Osteoblast (primary cell): ENCODE measurements at regions not wholly inside any gene's neighbourhood (a gene's known extent, or its start where the extent isn't known, plus 50 kb on each side); places are given as distances from the start of the nearest gene placed in this dataset.

ENCODE experiments used
- DNase-seq: peaks from one replicate; pipeline ENCODE4 v3.0.0; 2011; ENCODE audit warnings: low spot score, mixed read lengths; ENCODE audit not compliant: insufficient read length; ENCODE audit errors: missing footprints
- H2AFZ ChIP-seq: 2 replicates; pipeline ENCODE4 v1.6.0; 2011; ENCODE audit warnings: mild to moderate bottlenecking, low read length
- H3K27ac ChIP-seq: 2 replicates; pipeline ENCODE4 v1.5.1; 2011; ENCODE audit warnings: mild to moderate bottlenecking, low read depth, low read length, moderate library complexity
- H3K27me3 ChIP-seq: 2 replicates; pipeline ENCODE4 v1.6.0; 2012; ENCODE audit warnings: mild to moderate bottlenecking, control low read depth, inconsistent platforms, low read length, moderate library complexity; ENCODE audit not compliant: insufficient read depth
- H3K36me3 ChIP-seq: 2 replicates; pipeline ENCODE4 v1.5.1; 2011; ENCODE audit warnings: mild to moderate bottlenecking, low read length, control low read depth, moderate library complexity; ENCODE audit not compliant: insufficient read depth
- H3K4me1 ChIP-seq: 2 replicates; pipeline ENCODE4 v1.5.1; 2011; ENCODE audit warnings: mild to moderate bottlenecking, low read length, control low read depth, moderate library complexity; ENCODE audit not compliant: insufficient read depth
- H3K4me2 ChIP-seq: 2 replicates; pipeline ENCODE4 v1.6.0; 2011; ENCODE audit warnings: mild to moderate bottlenecking, low read length; ENCODE audit not compliant: insufficient read depth
- H3K4me3 ChIP-seq: fragments of 200-600 bp; sonication (generic); 3 replicates; pipeline ENCODE4 v1.5.1; 2012; ENCODE audit warnings: mild to moderate bottlenecking, low read length, inconsistent platforms; ENCODE audit not compliant: insufficient read depth
- H3K79me2 ChIP-seq: 2 replicates; pipeline ENCODE4 v1.6.0; 2012; ENCODE audit warnings: mild to moderate bottlenecking, low read length, control low read depth, inconsistent platforms; ENCODE audit not compliant: insufficient read depth
- H3K9me3 ChIP-seq: 2 replicates; pipeline ENCODE4 v1.5.1; 2011; ENCODE audit warnings: low read depth, low read length, control low read depth
- H4K20me1 ChIP-seq: 2 replicates; pipeline ENCODE4 v1.6.0; 2012; ENCODE audit warnings: mild to moderate bottlenecking, low read length, control low read depth; ENCODE audit not compliant: insufficient read depth
- TF ChIP-seq, protein P1 (sequence below): IDR thresholded peaks from 2 replicates; pipeline ENCODE4 v1.5.1; 2011; ENCODE audit warnings: mild to moderate bottlenecking, low read depth, low read length, moderate library complexity; ENCODE audit errors: extremely low read depth

DNA sequence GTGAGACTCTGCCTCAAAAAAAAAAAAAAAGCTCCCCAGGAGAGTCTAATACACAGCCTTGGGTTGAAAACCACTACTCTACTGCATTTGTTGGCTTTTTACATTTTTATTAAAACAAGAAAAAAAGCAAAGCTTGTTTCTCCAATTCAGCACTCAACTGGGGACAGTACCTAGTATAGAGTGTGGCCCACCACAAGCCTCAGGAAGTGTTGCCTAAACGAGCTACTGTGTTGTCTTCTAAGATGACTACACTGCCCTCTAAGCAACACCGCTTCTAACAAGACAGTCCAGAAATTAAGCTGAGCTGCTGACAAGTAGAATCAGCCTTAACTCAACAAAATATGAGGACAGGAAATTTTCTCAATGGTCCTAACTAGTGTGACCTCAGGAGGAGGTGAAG is 522.2 kb downstream of the FGF9 start:
- DNase-seq, result no peak
- Histone ChIP-seq H3K9me3 (peaks cover 2% of the 10 kb centered on the region), H3K27ac (no peak overlapping the region)

DNA sequence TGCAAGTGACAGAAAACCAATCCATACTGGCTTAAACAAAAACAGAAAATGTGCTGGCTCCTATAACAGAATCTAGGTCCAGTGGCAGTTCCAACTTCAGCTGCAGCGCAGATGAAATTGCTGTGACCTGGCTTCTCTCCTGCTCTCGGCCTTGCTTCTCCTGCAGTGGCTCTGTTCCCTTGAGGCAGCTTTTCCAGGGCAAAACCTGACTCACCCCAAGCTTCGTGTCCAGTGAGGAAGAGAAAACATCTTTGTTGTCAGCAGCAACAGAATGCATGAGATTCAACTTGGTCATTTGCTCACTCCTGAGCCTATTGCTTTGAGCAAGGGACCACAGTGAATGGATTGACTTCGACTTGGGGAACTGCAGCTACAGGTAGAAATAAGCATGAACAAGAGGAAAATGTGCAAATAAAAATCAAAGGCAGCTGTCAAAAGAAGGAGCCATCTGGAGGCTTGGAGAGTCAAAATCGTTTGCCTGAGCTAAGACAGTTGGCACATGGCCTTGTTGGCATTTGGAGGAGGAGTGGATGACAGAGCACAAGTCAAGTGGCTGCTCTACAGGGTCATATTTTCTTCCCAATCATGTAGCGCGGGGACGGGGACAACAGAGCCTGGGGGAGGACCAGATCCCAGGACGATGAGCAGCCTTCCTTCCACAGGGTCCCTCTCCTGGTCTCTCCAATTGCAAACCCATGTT is 523.4 kb downstream of the FGF9 start:
- Histone ChIP-seq H2AFZ (no peak overlapping the region), H3K4me1 (no peaks in the 10 kb centered on the region), H3K27me3 (no peaks in the 10 kb centered on the region), H3K4me2 (no peak overlapping the region), H3K27ac (no peak overlapping the region), H3K36me3 (no peaks in the 10 kb centered on the region), H3K79me2 (no peaks in the 10 kb centered on the region), H3K9me3 (no peaks in the 10 kb centered on the region), H3K4me3 (no peak overlapping the region), H4K20me1 (no peaks in the 10 kb centered on the region)
- TF ChIP-seq, protein P1, sequence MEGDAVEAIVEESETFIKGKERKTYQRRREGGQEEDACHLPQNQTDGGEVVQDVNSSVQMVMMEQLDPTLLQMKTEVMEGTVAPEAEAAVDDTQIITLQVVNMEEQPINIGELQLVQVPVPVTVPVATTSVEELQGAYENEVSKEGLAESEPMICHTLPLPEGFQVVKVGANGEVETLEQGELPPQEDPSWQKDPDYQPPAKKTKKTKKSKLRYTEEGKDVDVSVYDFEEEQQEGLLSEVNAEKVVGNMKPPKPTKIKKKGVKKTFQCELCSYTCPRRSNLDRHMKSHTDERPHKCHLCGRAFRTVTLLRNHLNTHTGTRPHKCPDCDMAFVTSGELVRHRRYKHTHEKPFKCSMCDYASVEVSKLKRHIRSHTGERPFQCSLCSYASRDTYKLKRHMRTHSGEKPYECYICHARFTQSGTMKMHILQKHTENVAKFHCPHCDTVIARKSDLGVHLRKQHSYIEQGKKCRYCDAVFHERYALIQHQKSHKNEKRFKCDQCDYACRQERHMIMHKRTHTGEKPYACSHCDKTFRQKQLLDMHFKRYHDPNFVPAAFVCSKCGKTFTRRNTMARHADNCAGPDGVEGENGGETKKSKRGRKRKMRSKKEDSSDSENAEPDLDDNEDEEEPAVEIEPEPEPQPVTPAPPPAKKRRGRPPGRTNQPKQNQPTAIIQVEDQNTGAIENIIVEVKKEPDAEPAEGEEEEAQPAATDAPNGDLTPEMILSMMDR, result no peak
- DNase-seq, result no peak

More for the DNA sequence above, 522.2 kb downstream of the FGF9 start:
- H3K4me2 ChIP-seq, result no peak overlapping the region
- H2AFZ ChIP-seq, result no peak overlapping the region
- no peaks in the 10 kb centered on the region for H4K20me1 ChIP-seq
- no peaks in the 10 kb centered on the region for H3K79me2 ChIP-seq
- H3K4me1 ChIP-seq, result no peaks in the 10 kb centered on the region
- H3K36me3 ChIP-seq, result no peaks in the 10 kb centered on the region
- TF ChIP-seq, protein P1, result no peak
- no peak overlapping the region for H3K4me3 ChIP-seq
- H3K27me3 ChIP-seq, result no peaks in the 10 kb centered on the region

DNA sequence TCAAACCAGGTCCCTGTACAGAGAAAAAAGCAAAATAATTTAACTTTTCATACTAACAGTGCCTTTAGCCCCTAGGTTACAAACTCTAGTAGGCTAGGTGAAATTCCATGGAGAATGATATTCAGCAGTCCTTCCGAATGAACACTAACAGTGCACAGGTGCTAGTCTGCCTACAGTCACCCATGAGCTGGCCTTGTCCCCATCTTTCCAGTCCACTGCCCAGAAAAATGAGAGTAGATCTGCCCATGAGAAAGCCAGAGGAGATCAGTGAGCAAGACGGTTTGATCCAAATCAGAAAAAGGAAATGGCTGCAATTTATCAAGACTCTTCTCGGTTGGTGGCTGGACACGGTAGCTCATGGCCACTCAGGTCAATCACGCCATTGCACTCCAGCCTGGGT is 524.9 kb downstream of the FGF9 start:
- H3K4me3 ChIP-seq, result no peak overlapping the region
- H3K4me1 ChIP-seq, result no peaks in the 10 kb centered on the region
- no peaks in the 10 kb centered on the region for H3K79me2 ChIP-seq
- H2AFZ ChIP-seq, result no peak overlapping the region
- no peak overlapping the region for H3K27ac ChIP-seq
- H3K4me2 ChIP-seq, result no peak overlapping the region
- no peaks in the 10 kb centered on the region for H4K20me1 ChIP-seq
- H3K36me3 ChIP-seq, result no peaks in the 10 kb centered on the region
- no peaks in the 10 kb centered on the region for H3K27me3 ChIP-seq
- peaks cover 2% of the 10 kb centered on the region for H3K9me3 ChIP-seq
- TF ChIP-seq, protein P1, result no peak
- no peak for DNase-seq

DNA sequence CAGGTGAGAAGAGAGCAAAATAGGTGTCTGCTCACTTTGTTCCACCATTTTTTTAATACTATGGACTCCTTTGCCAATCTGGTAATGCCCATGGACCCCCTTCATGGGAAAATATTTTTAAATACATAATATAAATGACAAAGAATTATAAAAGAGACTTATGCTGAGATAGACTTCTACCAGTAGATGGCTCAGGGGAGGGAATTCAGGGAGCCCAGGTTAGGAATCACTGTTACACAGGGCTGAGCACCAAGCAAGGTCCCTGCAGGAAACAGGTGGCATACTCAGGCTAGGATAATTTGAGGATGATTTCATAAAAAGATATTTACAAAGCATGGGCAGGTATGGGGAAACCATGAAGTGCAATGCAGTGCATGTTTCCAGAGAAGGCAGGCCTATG is 525.9 kb downstream of the FGF9 start:
- Histone ChIP-seq H3K9me3 (peaks cover 2% of the 10 kb centered on the region), H2AFZ (no peak overlapping the region), H3K4me3 (no peak overlapping the region), H3K4me2 (no peak overlapping the region), H3K4me1 (no peaks in the 10 kb centered on the region), H3K27ac (no peak overlapping the region), H3K36me3 (no peaks in the 10 kb centered on the region), H3K79me2 (no peaks in the 10 kb centered on the region), H4K20me1 (no peaks in the 10 kb centered on the region), H3K27me3 (no peaks in the 10 kb centered on the region)
- DNase-seq, result no peak
- TF ChIP-seq, protein P1, result no peak
